GM12892 (cell line): ENCODE measurements at regions not wholly inside any gene's neighbourhood (a gene's known extent, or its start where the extent isn't known, plus 50 kb on each side); places are given as distances from the start of the nearest gene placed in this dataset.

Experiments
- POLR2A ChIP-seq: IDR thresholded peaks from 2 replicates; pipeline ENCODE4 v1.6.1; 2011; ENCODE audit warnings: low read depth, low read length, control low read depth
- POLR2AphosphoS5 ChIP-seq: IDR thresholded peaks from 2 replicates; pipeline ENCODE4 v1.6.1; 2011; ENCODE audit warnings: low read depth, low read length, control low read depth

DNA sequence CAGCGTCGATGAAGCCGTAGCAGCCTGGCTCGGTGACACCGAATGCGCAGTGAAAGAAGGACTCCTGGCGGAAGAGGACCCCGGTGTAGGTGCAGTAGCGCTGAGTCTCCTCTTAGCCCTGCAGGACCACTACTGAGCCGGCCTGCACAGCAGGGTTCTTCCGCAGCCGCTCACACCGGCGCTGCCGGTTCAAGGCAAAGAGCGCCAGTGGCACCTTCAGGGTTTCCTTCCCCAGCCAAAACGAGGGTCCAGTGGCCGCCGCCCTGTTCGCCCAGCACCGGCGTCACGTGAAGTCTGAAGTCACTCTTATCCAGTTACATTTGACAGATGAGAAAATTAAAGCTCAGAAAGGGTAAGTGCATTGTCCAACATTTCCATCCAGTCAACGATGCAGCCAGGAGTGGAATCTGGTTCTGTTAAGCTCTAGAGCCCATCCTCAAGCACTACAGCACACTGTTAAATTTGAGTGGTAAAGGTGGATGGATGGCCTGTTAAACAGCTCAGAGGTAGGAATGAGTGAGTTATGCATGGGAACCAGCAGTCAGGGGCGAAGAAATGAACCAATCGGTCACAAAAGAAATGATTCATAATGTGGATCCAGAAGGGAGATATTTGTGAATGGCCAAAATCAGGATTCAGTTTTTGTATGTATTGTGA lies 50.2 kb upstream of the SMIM36 start:
- TF ChIP-seq POLR2AphosphoS5 (no peak), POLR2A (no peak)
